H9 (cell line): ENCODE measurements at regions not wholly inside any gene's neighbourhood (a gene's known extent, or its start where the extent isn't known, plus 50 kb on each side); places are given as distances from the start of the nearest gene placed in this dataset.

Experiments
- DNase-seq: peaks from one replicate; pipeline ENCODE4 v3.0.0-alpha.2; 2017
- H2AFZ ChIP-seq: one replicate; pipeline ENCODE4 v1.6.1; 2013; ENCODE audit warnings: mild to moderate bottlenecking, low read length, control low read depth, moderate library complexity
- H2AK5ac ChIP-seq: 2 replicates; pipeline ENCODE4 v1.6.1; 2013; ENCODE audit warnings: low read length, control low read depth, mixed read lengths; ENCODE audit not compliant: insufficient read length
- H2BK120ac ChIP-seq: one replicate; pipeline ENCODE4 v1.6.1; 2013; ENCODE audit warnings: low read depth, mild to moderate bottlenecking, low read length, control low read depth, inconsistent platforms; ENCODE audit not compliant: poor library complexity, severe bottlenecking
- H2BK12ac ChIP-seq: 2 replicates; pipeline ENCODE4 v1.6.1; 2013; ENCODE audit warnings: low read length, control low read depth, mixed read lengths, low read depth; ENCODE audit not compliant: insufficient read length
- H2BK15ac ChIP-seq: 2 replicates; pipeline ENCODE4 v1.6.1; 2013; ENCODE audit warnings: low read depth, low read length, control low read depth
- H2BK20ac ChIP-seq: one replicate; pipeline ENCODE4 v1.6.1; 2013; ENCODE audit warnings: low read depth, mild to moderate bottlenecking, low read length, control low read depth, inconsistent platforms; ENCODE audit not compliant: poor library complexity, severe bottlenecking
- H2BK5ac ChIP-seq: 2 replicates; pipeline ENCODE4 v1.6.1; 2013; ENCODE audit warnings: low read length, control low read depth, mixed read lengths; ENCODE audit not compliant: insufficient read length
- H3K14ac ChIP-seq: 2 replicates; pipeline ENCODE4 v1.6.1; 2013; ENCODE audit warnings: low read length, control low read depth; ENCODE audit not compliant: insufficient read depth
- H3K18ac ChIP-seq: 2 replicates; pipeline ENCODE4 v1.6.1; 2013; ENCODE audit warnings: low read depth, mild to moderate bottlenecking, mixed read lengths, low read length, control low read depth; ENCODE audit not compliant: insufficient read length
- H3K23ac ChIP-seq: 2 replicates; pipeline ENCODE4 v1.6.1; 2013; ENCODE audit warnings: low read length, control low read depth, mixed read lengths, low read depth; ENCODE audit not compliant: insufficient read length
- H3K23me2 ChIP-seq: 2 replicates; pipeline ENCODE4 v1.6.1; 2013; ENCODE audit warnings: low read depth, mild to moderate bottlenecking, mixed read lengths, low read length, control low read depth; ENCODE audit not compliant: insufficient read length, poor library complexity, severe bottlenecking
- H3K27ac ChIP-seq: 2 replicates; pipeline ENCODE4 v1.5.1; 2013; ENCODE audit warnings: low read length, control low read depth, mixed read lengths, low read depth; ENCODE audit not compliant: insufficient read length
- H3K27me3 ChIP-seq: 2 replicates; pipeline ENCODE4 v1.6.1; 2013; ENCODE audit warnings: low read length, control low read depth, inconsistent platforms; ENCODE audit not compliant: insufficient read depth
- H3K4ac ChIP-seq: 2 replicates; pipeline ENCODE4 v1.6.1; 2013; ENCODE audit warnings: low read depth, mild to moderate bottlenecking, control low read depth, inconsistent platforms, low read length, moderate library complexity
- H3K4me1 ChIP-seq: 2 replicates; pipeline ENCODE4 v1.6.1; 2013; ENCODE audit warnings: low read length, control low read depth, inconsistent platforms; ENCODE audit not compliant: insufficient read depth
- H3K4me2 ChIP-seq: 2 replicates; pipeline ENCODE4 v1.6.1; 2013; ENCODE audit warnings: low read length, control low read depth, mixed read lengths; ENCODE audit not compliant: insufficient read length, insufficient read depth
- H3K56ac ChIP-seq: 2 replicates; pipeline ENCODE4 v1.6.1; 2013; ENCODE audit warnings: low read depth, mild to moderate bottlenecking, mixed read lengths, low read length, control low read depth; ENCODE audit not compliant: insufficient read length
- H3K79me1 ChIP-seq: 2 replicates; pipeline ENCODE4 v1.6.1; 2013; ENCODE audit warnings: low read depth, mild to moderate bottlenecking, moderate library complexity, low read length, control low read depth, inconsistent platforms; ENCODE audit not compliant: insufficient read depth, poor library complexity, severe bottlenecking
- H3K79me2 ChIP-seq: 2 replicates; pipeline ENCODE4 v1.6.1; 2013; ENCODE audit warnings: low read length, control low read depth, inconsistent platforms; ENCODE audit not compliant: insufficient read depth
- H3K9ac ChIP-seq: 2 replicates; pipeline ENCODE4 v1.6.1; 2013; ENCODE audit warnings: low read length, control low read depth, mixed read lengths; ENCODE audit not compliant: insufficient read length; ENCODE audit errors: extremely low read depth
- H3K9me3 ChIP-seq: one replicate; pipeline ENCODE4 v1.6.1; 2013; ENCODE audit warnings: low read depth, low read length, inconsistent platforms; ENCODE audit not compliant: control insufficient read depth
- H3T11ph ChIP-seq: one replicate; pipeline ENCODE4 v1.6.1; 2013; ENCODE audit warnings: mild to moderate bottlenecking, low read length, control low read depth, inconsistent platforms
- H4K20me1 ChIP-seq: one replicate; pipeline ENCODE4 v1.6.1; 2013; ENCODE audit not compliant: control insufficient read depth, insufficient read length, insufficient read depth
- H4K5ac ChIP-seq: 2 replicates; pipeline ENCODE4 v1.6.1; 2013; ENCODE audit warnings: low read depth, mild to moderate bottlenecking, mixed read lengths, low read length, control low read depth; ENCODE audit not compliant: insufficient read length
- H4K8ac ChIP-seq: replicated peaks from 2 replicates; pipeline ENCODE4 v1.6.1; 2013; ENCODE audit warnings: low read length, control low read depth, mixed read lengths, low read depth; ENCODE audit not compliant: insufficient read length
- H4K91ac ChIP-seq: 2 replicates; pipeline ENCODE4 v1.6.1; 2013; ENCODE audit warnings: low read depth, mild to moderate bottlenecking, moderate library complexity, mixed read lengths, low read length, control low read depth; ENCODE audit not compliant: insufficient read length
- H3K27ac Mint-ChIP-seq, 3 experiments: 2 replicates in 2 of 3; 3 replicates in 1 of 3; pipeline ENCODE4 v1.8.0; 2020 to 2021; ENCODE audit warnings: mixed read lengths in 3 of 3, mild to moderate bottlenecking in 1 of 3, moderate library complexity in 1 of 3
- H3K27me3 Mint-ChIP-seq: 2 replicates; pipeline ENCODE4 v1.8.0; 2021; ENCODE audit warnings: low read depth, mild to moderate bottlenecking, moderate library complexity, mixed read lengths
- H3K36me3 Mint-ChIP-seq, 3 experiments: 2 replicates in 2 of 3; 3 replicates in 1 of 3; pipeline ENCODE4 v1.8.0; 2020 to 2021; ENCODE audit warnings: low read depth in 3 of 3, mixed read lengths in 3 of 3; ENCODE audit not compliant: insufficient read depth in 1 of 3
- H3K4me1 Mint-ChIP-seq, 2 experiments: 2 replicates each; pipeline ENCODE4 v1.8.0; 2020; ENCODE audit warnings: mixed read lengths in 2 of 2
- H3K4me3 Mint-ChIP-seq, 2 experiments: 2 replicates in 1 of 2; 3 replicates in 1 of 2; pipeline ENCODE4 v1.8.0; 2020 to 2021; ENCODE audit warnings: mild to moderate bottlenecking in 2 of 2, mixed read lengths in 2 of 2, moderate library complexity in 1 of 2
- H3K9me3 Mint-ChIP-seq, 2 experiments: 2 replicates in 1 of 2; 3 replicates in 1 of 2; pipeline ENCODE4 v1.8.0; 2020; ENCODE audit warnings: mild to moderate bottlenecking in 2 of 2, mixed read lengths in 2 of 2, moderate library complexity in 1 of 2
- WGBS: extraction: QIAGEN DNeasy Blood & Tissue Kit; methylation state at CpG from one replicate; pipeline ENCODE4 v1.1.7; 2013; ENCODE audit warnings: missing lambda C conversion rate, low lambda C conversion rate, mixed read lengths; ENCODE audit not compliant: insufficient read length; ENCODE audit errors: extremely low coverage; 5-methylcytosine and 5-hydroxymethylcytosine counted together
- TF ChIP-seq, protein P1 (sequence below): fragments of 200-600 bp; sonication (generic); conservative IDR thresholded peaks from 3 replicates; pipeline ENCODE4 v1.8.0; 2021; ENCODE audit warnings: antibody characterized with exemption, mild to moderate bottlenecking

DNA sequence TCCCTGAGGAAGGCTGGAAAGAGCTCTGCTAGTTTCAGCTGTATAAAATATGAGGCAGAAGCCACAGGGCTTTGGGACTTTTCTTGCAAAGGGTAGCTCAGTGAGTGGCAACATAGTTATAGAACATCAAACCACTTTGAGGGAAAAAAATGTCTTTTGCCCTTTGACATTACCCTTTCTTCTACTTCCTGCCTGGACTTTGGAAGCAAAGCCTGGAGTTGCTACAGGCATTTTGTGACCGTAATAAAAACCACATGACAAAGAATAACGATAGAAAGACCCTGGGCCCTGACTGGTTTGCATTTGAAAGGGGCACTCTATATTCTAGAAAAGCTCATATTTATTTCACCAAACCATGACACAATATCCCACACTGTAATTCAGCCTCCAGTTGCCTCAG is 440.9 kb downstream of the DIRAS2 start:
- no peak overlapping the region for H4K5ac ChIP-seq
- H3K27me3 Mint-ChIP-seq, result peaks cover 2% of the 10 kb centered on the region; the same call in 1 of the 2 replicates
- H3K56ac ChIP-seq, result no peak overlapping the region
- no peak overlapping the region for H3K9ac ChIP-seq
- peaks cover 0 to 4% (median 0%) of the 10 kb centered on the region in 3 experiments; a peak in 3 of 7 replicates for H3K36me3 Mint-ChIP-seq
- no peak overlapping the region for H2BK20ac ChIP-seq
- no peaks in the 10 kb centered on the region for H3K9me3 ChIP-seq
- no peak overlapping the region for H3K4me3 Mint-ChIP-seq
- no peak overlapping the region for H3T11ph ChIP-seq
- no peaks in the 10 kb centered on the region for H3K23me2 ChIP-seq
- H3K4ac ChIP-seq, result no peak overlapping the region
- H3K14ac ChIP-seq, result no peak overlapping the region
- H3K9me3 Mint-ChIP-seq, result peaks cover 5 to 6% of the 10 kb centered on the region in 2 experiments
- no peak overlapping the region for H2BK12ac ChIP-seq
- H4K20me1 ChIP-seq, result no peaks in the 10 kb centered on the region
- H3K4me2 ChIP-seq, result no peak overlapping the region
- H3K23ac ChIP-seq, result no peak overlapping the region
- H4K91ac ChIP-seq, result no peak overlapping the region
- H2AK5ac ChIP-seq, result no peak overlapping the region
- H3K18ac ChIP-seq, result no peak overlapping the region
- no CpG with 5 or more reads among the region's 2 CpGs for WGBS
- H4K8ac ChIP-seq, result no peak overlapping the region
- H3K4me1 ChIP-seq, result no peaks in the 10 kb centered on the region
- TF ChIP-seq, protein P1, sequence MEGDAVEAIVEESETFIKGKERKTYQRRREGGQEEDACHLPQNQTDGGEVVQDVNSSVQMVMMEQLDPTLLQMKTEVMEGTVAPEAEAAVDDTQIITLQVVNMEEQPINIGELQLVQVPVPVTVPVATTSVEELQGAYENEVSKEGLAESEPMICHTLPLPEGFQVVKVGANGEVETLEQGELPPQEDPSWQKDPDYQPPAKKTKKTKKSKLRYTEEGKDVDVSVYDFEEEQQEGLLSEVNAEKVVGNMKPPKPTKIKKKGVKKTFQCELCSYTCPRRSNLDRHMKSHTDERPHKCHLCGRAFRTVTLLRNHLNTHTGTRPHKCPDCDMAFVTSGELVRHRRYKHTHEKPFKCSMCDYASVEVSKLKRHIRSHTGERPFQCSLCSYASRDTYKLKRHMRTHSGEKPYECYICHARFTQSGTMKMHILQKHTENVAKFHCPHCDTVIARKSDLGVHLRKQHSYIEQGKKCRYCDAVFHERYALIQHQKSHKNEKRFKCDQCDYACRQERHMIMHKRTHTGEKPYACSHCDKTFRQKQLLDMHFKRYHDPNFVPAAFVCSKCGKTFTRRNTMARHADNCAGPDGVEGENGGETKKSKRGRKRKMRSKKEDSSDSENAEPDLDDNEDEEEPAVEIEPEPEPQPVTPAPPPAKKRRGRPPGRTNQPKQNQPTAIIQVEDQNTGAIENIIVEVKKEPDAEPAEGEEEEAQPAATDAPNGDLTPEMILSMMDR, result no peak
- no peak for DNase-seq
- H3K4me1 Mint-ChIP-seq, result no peaks in the 10 kb centered on the region
- H3K27ac Mint-ChIP-seq, result no peak overlapping the region
- H3K27me3 ChIP-seq, result no peaks in the 10 kb centered on the region
- H2AFZ ChIP-seq, result no peak overlapping the region
- no peaks in the 10 kb centered on the region for H3K79me2 ChIP-seq
- no peak overlapping the region for H3K27ac ChIP-seq
- H2BK5ac ChIP-seq, result no peak overlapping the region
- no peaks in the 10 kb centered on the region for H3K79me1 ChIP-seq
- H2BK120ac ChIP-seq, result no peak overlapping the region
- H2BK15ac ChIP-seq, result no peak overlapping the region
